ENCODE measurements at regions not wholly inside any gene's neighbourhood (a gene's known extent, or its start where the extent isn't known, plus 50 kb on each side); places are given as distances from the start of the nearest gene placed in this dataset.

DNA sequence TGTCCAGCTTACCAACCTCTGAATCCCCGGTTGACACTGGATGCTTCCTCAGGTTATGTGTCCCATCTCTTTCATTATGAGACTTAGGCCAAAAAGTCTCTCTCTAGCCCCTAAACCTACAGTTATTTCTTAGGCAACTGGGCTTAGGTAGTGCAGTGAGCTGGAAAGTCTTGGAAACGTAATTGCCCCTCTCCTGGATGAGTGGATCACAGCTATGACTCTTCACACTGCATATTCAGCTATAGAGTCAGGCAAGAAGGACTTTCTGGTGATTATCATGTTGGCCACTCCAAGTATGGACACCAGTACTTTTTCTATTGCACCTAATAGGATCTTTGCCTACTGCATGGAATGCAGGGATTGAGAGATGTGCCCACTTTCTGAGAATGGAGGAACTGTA lies 458.3 kb upstream of the CELF4 start:
- DNase-seq (ENCODE audit: low spot score) = no peak

GRCh38 chr18:38022234-38022633 lies 456.6 kb upstream of the CELF4 start:
- DNase-seq (ENCODE audit: low spot score) = no peak

- DNase-seq (ENCODE audit: low spot score) = no peak
These were observed 453.7 kb upstream of the CELF4 start for GRCh38 chr18:38019292-38019691.

DNA sequence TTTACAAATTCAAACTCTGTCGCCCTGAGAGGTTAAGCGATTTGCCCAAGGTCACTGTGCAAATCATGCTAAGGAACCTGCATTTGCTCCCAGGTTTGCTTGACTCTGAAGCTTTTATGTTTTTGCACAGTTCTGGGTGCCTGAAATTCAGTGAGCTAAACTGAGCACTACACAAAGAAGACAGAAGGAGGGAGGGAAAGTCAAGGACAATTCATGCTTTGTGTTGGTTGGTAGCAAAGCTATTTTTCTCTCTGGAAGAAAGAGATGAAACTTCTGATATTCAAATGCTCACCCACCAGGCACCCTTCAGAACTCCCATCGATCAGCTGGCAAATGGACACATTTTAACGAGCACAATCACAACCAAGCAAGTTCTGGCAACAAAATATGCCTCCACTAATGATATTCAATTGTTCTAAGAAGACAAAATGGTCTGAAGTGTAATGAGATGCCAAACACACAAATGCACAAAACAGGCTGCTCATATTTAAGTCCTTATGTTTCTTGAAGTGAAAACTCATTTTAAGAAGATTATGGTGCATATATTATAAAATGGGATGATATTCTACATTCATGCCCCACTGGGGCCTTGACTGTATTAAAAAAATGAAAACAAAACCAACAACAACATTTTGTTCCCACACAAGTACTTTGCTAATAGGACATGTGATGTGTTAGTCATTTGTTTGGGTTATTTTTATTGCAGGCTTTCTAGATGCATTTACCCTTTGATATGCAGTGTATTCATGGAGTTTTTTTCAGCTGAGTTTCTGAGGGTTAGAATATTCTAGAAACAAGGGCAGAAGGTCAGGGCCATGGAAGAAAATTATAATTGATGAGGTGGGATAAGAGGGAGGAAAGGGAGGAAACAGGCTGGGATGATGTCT lies 445.6 kb upstream of the CELF4 start:
- no peak for DNase-seq (ENCODE audit: low spot score)

DNA sequence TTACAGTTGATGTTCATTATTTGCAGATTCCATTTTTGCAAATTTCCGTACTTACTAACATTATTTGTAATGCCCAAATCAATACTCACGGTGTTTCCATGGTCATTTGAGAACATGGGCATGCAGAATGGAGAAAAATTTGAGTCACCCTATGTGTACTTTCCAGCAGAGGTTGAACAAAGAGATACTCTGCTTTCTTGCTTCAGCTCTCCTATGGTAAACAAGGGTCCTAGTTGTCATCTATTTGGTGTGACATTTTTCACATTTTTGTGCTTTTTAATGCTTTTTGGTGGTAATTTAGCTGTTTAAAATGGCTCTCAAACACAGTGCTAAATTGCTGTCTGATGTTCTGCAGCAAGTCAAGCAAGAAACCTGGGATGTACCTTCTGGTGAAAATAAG lies 444.4 kb upstream of the CELF4 start:
- no peak for DNase-seq (ENCODE audit: low spot score)

- no peak for DNase-seq (ENCODE audit: low spot score)
These were observed 443.7 kb upstream of the CELF4 start for GRCh38 chr18:38009320-38009719.

- no peak for DNase-seq (ENCODE audit: low spot score)
These were observed 442.2 kb upstream of the CELF4 start for GRCh38 chr18:38007676-38008330.

GRCh38 chr18:38007026-38007425 lies 441.4 kb upstream of the CELF4 start:
- no peak for DNase-seq (ENCODE audit: low spot score)

GRCh38 chr18:38006541-38006940 lies 440.9 kb upstream of the CELF4 start:
- no peak for DNase-seq (ENCODE audit: low spot score)

DNA sequence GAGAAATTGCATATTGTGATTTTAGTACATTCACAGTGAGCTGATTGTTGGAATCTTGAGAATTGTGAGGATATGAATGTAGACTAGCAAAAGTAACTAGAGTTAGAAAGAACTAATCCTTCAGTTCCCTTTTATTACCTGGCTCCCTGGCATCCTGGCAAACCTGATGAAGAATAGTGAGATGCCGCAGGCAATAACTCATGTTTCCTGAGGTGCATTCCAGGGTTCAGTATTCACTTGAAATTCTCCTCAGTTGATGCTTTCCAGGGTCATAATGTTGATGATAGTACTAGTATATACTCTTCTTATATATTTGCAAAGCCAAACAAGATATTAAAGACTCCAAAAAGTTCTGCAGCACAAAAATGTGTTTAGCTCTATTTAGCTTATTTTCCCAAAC lies 432.1 kb upstream of the CELF4 start:
- no peak for DNase-seq (ENCODE audit: low spot score)

DNA sequence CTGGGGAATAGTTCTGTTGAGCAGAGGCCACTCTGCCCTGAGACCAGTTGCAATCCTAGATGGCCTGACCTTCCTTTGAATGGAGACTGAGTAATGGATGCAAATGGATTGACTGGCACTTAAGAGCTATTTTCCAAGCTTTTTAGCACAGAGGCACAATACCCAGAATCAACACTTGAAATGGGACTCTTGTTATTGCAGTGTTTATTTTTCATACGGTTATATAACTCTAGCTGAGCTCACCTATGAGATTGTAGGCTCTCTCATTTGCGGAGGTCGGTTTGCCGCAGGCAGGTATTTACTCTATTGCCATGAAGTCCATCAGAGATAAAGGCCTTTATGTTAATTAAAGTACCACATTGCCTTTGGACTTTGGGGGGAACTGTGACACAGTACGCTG lies 422.3 kb upstream of the CELF4 start:
- DNase-seq (ENCODE audit: low spot score) = no peak

GRCh38 chr18:37986665-37987064 lies 421.1 kb upstream of the CELF4 start:
- no peak for DNase-seq (ENCODE audit: low spot score)

- DNase-seq (ENCODE audit: low spot score) = no peak
These were observed 419.5 kb upstream of the CELF4 start for GRCh38 chr18:37985126-37985525.

DNA sequence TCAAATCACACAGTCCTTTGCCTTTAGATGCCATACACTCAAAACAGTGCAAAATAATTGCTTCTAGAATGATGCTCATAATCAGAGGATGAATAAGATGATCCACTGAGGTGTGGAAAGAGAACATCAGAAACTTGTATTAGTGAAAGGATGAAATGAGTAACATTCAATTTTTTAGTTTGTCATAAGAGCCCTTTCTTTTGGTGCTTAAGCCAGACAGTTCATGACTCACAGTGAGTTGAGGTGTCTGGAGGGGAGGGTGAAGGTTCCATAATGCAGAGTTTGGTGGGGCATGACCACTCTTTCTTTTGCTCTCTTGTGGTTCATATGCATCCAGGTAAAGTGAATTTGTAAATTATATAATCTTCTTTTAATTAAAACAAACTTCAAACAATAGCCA lies 415.0 kb upstream of the CELF4 start:
- no peak for DNase-seq (ENCODE audit: low spot score)

GRCh38 chr18:37975446-37975845 lies 409.8 kb upstream of the CELF4 start:
- no peak for DNase-seq (ENCODE audit: low spot score)

GRCh38 chr18:37967261-37967660 lies 401.7 kb upstream of the CELF4 start:
- DNase-seq (ENCODE audit: low spot score) = no peak

DNA sequence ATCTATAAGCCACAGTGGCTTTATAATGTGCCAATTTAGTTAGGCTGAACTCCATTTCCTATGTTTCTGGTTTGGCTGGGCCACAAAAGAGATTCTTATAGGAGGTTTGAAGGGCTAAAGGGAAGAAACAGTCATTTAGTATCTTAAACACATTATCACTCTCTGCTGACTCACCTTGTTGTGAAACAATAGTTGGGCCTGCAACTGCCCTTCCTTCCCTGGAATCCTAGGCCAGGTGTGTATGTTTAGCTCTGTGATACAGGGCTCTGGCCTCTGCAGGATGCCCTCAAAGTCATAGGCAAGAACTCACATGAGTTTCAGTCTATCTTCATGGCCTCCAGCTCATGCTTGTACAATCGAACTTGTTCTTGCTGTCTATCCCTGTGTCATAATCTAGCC lies 400.0 kb upstream of the CELF4 start:
- no peak for DNase-seq (ENCODE audit: low spot score)

GRCh38 chr18:37964885-37965571 lies 399.4 kb upstream of the CELF4 start:
- DNase-seq (ENCODE audit: low spot score) = no peak

GRCh38 chr18:37963837-37964236 lies 398.2 kb upstream of the CELF4 start:
- no peak for DNase-seq (ENCODE audit: low spot score)

GRCh38 chr18:37962316-37962966 lies 396.8 kb upstream of the CELF4 start:
- no peak for DNase-seq (ENCODE audit: low spot score)

DNA sequence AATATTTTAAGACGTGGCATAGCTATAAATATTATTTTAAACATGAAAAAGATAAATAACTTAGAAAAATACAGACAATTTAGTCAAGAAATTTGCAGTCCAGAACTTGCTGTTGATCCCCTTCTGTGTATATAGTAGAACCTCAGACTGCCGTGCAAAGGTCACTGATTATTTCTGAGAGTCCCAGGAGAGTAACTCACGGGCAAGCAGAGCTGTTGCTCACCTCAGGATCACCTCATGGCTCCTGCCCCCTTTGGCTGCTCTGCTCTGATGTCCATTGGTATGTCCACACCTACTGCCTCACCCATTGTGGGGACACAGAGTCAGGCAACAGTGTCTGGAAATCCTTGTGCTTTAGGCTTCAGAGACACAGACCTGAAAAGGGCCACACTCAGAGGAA lies 392.9 kb upstream of the CELF4 start:
- DNase-seq (ENCODE audit: low spot score) = no peak

GRCh38 chr18:37956902-37957301 lies 391.3 kb upstream of the CELF4 start:
- DNase-seq (ENCODE audit: low spot score) = no peak
